C4-2B (cell line): ENCODE measurements at regions not wholly inside any gene's neighbourhood (a gene's known extent, or its start where the extent isn't known, plus 50 kb on each side); places are given as distances from the start of the nearest gene placed in this dataset.
"Not testable (repeated sequence)": the region's sequence is repeated elsewhere in the genome, so short reads cannot be mapped to it uniquely, and the experiment has no call there.

Source experiments
- CTCF ChIP-seq: fragments of 450-650 bp; conservative IDR thresholded peaks from 2 replicates; pipeline ENCODE4 v1.5.1; 2017; ENCODE audit warnings: mild to moderate bottlenecking
- ZFX ChIP-seq: fragments of 450-650 bp; IDR thresholded peaks from 2 replicates; pipeline ENCODE4 v1.6.1; 2017

- not testable (repeated sequence) for TF ChIP-seq CTCF, ZFX
These were observed 185.2 kb downstream of the OTOL1 start for GRCh38 chr3:161681831-161682230.
